ENCODE measurements at regions not wholly inside any gene's neighbourhood (a gene's known extent, or its start where the extent isn't known, plus 50 kb on each side); places are given as distances from the start of the nearest gene placed in this dataset.
A peak's percentile ranks its signal among the peaks of the same experiment; 100 is the strongest.

- no peak for DNase-seq (ENCODE audit: low read depth in 2 of 2)
Measured at GRCh38 chr12:4223273-4223845, 50.2 kb upstream of the CCND2 start.

- peak in 1 of 2 experiments; percentile 3 for DNase-seq (ENCODE audit: low read depth in 2 of 2)
Measured at GRCh38 chr12:4221258-4221620, 52.3 kb upstream of the CCND2 start.

GRCh38 chr12:4220536-4221257 lies 52.9 kb upstream of the CCND2 start:
- no peak for DNase-seq (ENCODE audit: low read depth in 2 of 2)

- no peak for DNase-seq (ENCODE audit: low read depth in 2 of 2)
Measured at GRCh38 chr12:4217091-4217490, 56.5 kb upstream of the CCND2 start.

GRCh38 chr12:4216187-4216927 lies 57.2 kb upstream of the CCND2 start:
- DNase-seq (ENCODE audit: low read depth in 2 of 2): no peak

GRCh38 chr12:4215229-4216186 lies 58.1 kb upstream of the CCND2 start:
- DNase-seq (ENCODE audit: low read depth in 2 of 2): no peak

- DNase-seq (ENCODE audit: low read depth in 2 of 2): no peak
Measured at GRCh38 chr12:4214877-4215228, 58.7 kb upstream of the CCND2 start.

GRCh38 chr12:4213471-4213870 lies 60.1 kb upstream of the CCND2 start:
- DNase-seq (ENCODE audit: low read depth in 2 of 2): no peak

- DNase-seq (ENCODE audit: low read depth in 2 of 2): no peak
Measured at GRCh38 chr12:4212845-4213244, 60.7 kb upstream of the CCND2 start.

GRCh38 chr12:4211372-4211771 lies 62.2 kb upstream of the CCND2 start:
- no peak for DNase-seq (ENCODE audit: low read depth in 2 of 2)

- DNase-seq (ENCODE audit: low read depth in 2 of 2): no peak
Measured at GRCh38 chr12:4210183-4210582, 63.4 kb upstream of the CCND2 start.

- DNase-seq (ENCODE audit: low read depth in 2 of 2): no peak
Measured at GRCh38 chr12:4206470-4206869, 67.1 kb upstream of the CCND2 start.

- no peak for DNase-seq (ENCODE audit: low read depth in 2 of 2)
Measured at GRCh38 chr12:4203772-4204376, 69.7 kb upstream of the CCND2 start.

- no peak for DNase-seq (ENCODE audit: low read depth in 2 of 2)
Measured at GRCh38 chr12:4202918-4203317, 70.6 kb upstream of the CCND2 start.

- no peak for DNase-seq (ENCODE audit: low read depth in 2 of 2)
Measured at GRCh38 chr12:4202487-4202886, 71.1 kb upstream of the CCND2 start.

- DNase-seq (ENCODE audit: low read depth in 2 of 2): no peak
Measured at GRCh38 chr12:4201333-4202100, 72.0 kb upstream of the CCND2 start.

- DNase-seq (ENCODE audit: low read depth in 2 of 2): no peak
Measured at GRCh38 chr12:4197922-4198763, 75.4 kb upstream of the CCND2 start.

- DNase-seq (ENCODE audit: low read depth in 2 of 2): no peak
Measured at GRCh38 chr12:4196805-4197420, 76.6 kb upstream of the CCND2 start.

- no peak for DNase-seq (ENCODE audit: low read depth in 2 of 2)
Measured at GRCh38 chr12:4194668-4195067, 78.9 kb upstream of the CCND2 start.
